CD4-positive, alpha-beta T cell (primary cell): ENCODE measurements at regions not wholly inside any gene's neighbourhood (a gene's known extent, or its start where the extent isn't known, plus 50 kb on each side); places are given as distances from the start of the nearest gene placed in this dataset.

Experiments
- ATAC-seq: fragments of 200-7000 bp; cut with Tn5 transposase; one replicate; pipeline ENCODE4 v1.10.0; 2022; ENCODE audit warnings: mild to moderate bottlenecking; ENCODE audit not compliant: poor library complexity
- CTCF ChIA-PET: fragments of 350-600 bp; sonication (Branson Sonifier 250); formaldehyde crosslinking; loops from one replicate; lab custom pipeline; 2021; ENCODE audit warnings: antibody characterized with exemption, inconsistent platforms; lab: Charles Lee
- POLR2A ChIA-PET: fragments of 350-600 bp; sonication (Branson Sonifier 250); formaldehyde crosslinking; loops from one replicate; lab custom pipeline; 2021; ENCODE audit warnings: antibody characterized with exemption, inconsistent platforms; lab: Charles Lee
- DNase-seq, 14 experiments: peaks; one replicate each; pipeline ENCODE4 v3.0.0-alpha.2; 2013 to 2020; ENCODE audit warnings: mixed read lengths in 2 of 14
- H3K27ac ChIP-seq, 2 donors: one replicate each; pipeline versions ENCODE4 v1.5.1 to v1.7.0; 2013; ENCODE audit warnings: low read length in 2 of 2, low read depth in 1 of 2, mild to moderate bottlenecking in 1 of 2
- H3K27me3 ChIP-seq, 2 experiments: 1 replicate in 1 of 2; 2 replicates in 1 of 2; pipeline versions ENCODE4 v1.6.1 to v1.7.0; 2013; ENCODE audit warnings: low read length in 2 of 2, control low read depth in 1 of 2, mild to moderate bottlenecking in 1 of 2, moderate library complexity in 1 of 2; ENCODE audit not compliant: insufficient read depth in 2 of 2, control insufficient read depth in 1 of 2
- H3K36me3 ChIP-seq: one replicate; pipeline ENCODE4 v1.6.1; 2013; ENCODE audit warnings: low read length, control low read depth; ENCODE audit not compliant: insufficient read depth
- H3K4me1 ChIP-seq: one replicate; pipeline ENCODE4 v1.6.1; 2013; ENCODE audit warnings: low read length, control low read depth; ENCODE audit not compliant: insufficient read depth
- H3K4me3 ChIP-seq: one replicate; pipeline ENCODE4 v1.5.1; 2013; ENCODE audit warnings: mild to moderate bottlenecking, low read length, moderate library complexity
- H3K9me3 ChIP-seq, 2 experiments: 1 replicate in 1 of 2; 2 replicates in 1 of 2; pipeline versions ENCODE4 v1.6.1 to v1.7.0; 2013; ENCODE audit warnings: low read length in 2 of 2, mild to moderate bottlenecking in 2 of 2, control low read depth in 1 of 2, moderate library complexity in 1 of 2; ENCODE audit not compliant: control insufficient read depth in 1 of 2, insufficient read depth in 1 of 2
- H3K27ac Mint-ChIP-seq: one replicate; pipeline ENCODE4 v1.8.0; 2020; ENCODE audit warnings: mixed read lengths
- H3K27me3 Mint-ChIP-seq: one replicate; pipeline ENCODE4 v1.8.0; 2021; ENCODE audit warnings: mixed read lengths
- H3K36me3 Mint-ChIP-seq: one replicate; pipeline ENCODE4 v1.8.0; 2021; ENCODE audit warnings: low read depth, mixed read lengths
- H3K4me1 Mint-ChIP-seq: one replicate; pipeline ENCODE4 v1.8.0; 2021; ENCODE audit warnings: low read depth, mixed read lengths
- H3K4me3 Mint-ChIP-seq: one replicate; pipeline ENCODE4 v1.8.0; 2020; ENCODE audit warnings: mild to moderate bottlenecking, mixed read lengths
- H3K9me3 Mint-ChIP-seq: one replicate; pipeline ENCODE4 v1.8.0; 2020; ENCODE audit warnings: mixed read lengths
- intact Hi-C, 2 experiments: fragments of 100-400 bp; cut with DNase I in 1 of 2; cut with micrococcal nuclease in 1 of 2; formaldehyde crosslinking; loops; one replicate each; pipeline versions ENCODE4 v1.15.1 to v1.9.0; 2023 to 2025; cut with DNase I, micrococcal nuclease
- TF ChIP-seq, protein P1 (sequence below): fragments of 200-600 bp; IDR thresholded peaks from one replicate; pipeline ENCODE4 v1.8.0; 2022; ENCODE audit warnings: antibody characterized with exemption, mild to moderate bottlenecking

DNA sequence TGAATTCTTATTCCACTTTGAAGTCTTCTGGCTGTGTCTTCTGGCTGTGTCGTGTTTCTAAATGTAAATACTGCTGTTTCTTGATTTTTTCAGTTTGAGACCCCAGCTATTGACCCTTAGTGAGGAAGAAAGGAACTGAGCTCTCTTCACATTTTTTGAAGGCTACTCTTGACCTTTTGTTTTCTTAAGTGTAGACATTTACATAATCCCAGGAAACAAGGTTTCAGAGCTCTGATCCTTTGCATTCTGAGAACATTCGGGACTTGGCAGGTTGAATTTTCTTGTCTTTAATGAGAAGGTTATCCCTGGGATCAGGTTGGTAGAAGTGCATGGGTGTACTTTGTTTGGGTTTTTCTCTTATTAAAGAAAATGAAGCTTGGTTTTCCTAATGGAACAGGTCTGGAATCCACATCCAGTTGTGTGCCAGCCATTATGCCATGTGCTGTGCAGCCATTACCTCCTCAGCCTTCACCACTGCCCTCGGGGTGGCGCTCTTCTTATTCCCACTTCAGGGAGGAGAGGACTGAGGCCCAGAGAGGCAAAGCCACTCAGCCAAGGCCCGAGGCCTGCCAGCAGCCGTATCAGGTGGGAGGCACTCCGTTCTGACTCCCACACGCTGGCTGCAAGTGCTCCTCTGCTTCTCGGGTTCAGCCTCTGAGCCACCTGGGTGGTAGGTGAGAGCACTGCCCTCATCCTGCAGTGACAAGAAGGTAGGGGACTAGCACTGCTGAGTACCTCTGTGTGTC, 120.9 kb downstream of the BEGAIN start:
- POLR2A ChIA-PET: no interaction called here

DNA sequence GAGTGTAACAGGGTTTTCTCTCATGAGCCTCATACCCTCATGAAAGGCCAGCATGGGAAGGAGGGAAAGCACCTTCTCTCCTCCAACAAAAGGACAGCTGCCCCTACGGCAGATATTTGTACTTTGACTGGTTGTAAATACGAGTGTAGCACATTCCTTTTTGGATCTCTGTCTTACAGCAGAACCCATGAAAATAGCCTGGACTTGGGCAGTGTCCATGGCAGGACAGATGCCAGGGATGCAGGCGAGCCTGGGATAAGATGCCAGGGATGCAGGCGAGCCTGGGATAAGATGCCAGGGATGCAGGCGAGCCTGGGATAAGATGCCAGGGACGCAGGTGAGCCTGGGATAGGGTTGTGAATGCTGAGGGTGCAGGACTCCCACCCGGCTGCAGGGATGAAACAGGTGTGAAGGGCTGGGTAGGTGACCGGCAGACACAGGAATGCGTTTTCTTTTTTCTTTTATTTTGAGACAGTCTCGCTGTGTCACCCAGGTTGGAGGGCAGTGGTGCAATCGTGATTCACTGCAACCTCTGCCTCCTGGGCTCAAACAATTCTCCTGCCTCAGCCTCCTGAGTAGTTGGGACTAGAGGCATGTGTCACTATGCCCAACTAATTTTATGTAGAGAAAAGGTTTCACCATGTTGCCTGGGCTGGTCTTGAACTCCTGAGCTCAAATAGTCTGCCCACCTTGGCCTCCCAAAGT, 120.0 kb downstream of the BEGAIN start:
- TF ChIP-seq, protein P1, sequence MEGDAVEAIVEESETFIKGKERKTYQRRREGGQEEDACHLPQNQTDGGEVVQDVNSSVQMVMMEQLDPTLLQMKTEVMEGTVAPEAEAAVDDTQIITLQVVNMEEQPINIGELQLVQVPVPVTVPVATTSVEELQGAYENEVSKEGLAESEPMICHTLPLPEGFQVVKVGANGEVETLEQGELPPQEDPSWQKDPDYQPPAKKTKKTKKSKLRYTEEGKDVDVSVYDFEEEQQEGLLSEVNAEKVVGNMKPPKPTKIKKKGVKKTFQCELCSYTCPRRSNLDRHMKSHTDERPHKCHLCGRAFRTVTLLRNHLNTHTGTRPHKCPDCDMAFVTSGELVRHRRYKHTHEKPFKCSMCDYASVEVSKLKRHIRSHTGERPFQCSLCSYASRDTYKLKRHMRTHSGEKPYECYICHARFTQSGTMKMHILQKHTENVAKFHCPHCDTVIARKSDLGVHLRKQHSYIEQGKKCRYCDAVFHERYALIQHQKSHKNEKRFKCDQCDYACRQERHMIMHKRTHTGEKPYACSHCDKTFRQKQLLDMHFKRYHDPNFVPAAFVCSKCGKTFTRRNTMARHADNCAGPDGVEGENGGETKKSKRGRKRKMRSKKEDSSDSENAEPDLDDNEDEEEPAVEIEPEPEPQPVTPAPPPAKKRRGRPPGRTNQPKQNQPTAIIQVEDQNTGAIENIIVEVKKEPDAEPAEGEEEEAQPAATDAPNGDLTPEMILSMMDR: no peak
- H3K4me3 Mint-ChIP-seq: no peak overlapping the region
- intact Hi-C loops: no loop called here
- no peak for ATAC-seq
- Histone ChIP-seq H3K36me3 (no peaks in the 10 kb centered on the region), H3K9me3 (no peaks in the 10 kb centered on the region), H3K4me1 (no peaks in the 10 kb centered on the region), H3K4me3 (no peak overlapping the region), H3K27me3 (no peaks in the 10 kb centered on the region), H3K27ac (no peak overlapping the region)
- no peaks in the 10 kb centered on the region for H3K9me3 Mint-ChIP-seq
- DNase-seq: no peak
- H3K36me3 Mint-ChIP-seq: peaks cover 9% of the 10 kb centered on the region
- no peak overlapping the region for H3K27ac Mint-ChIP-seq
- H3K27me3 Mint-ChIP-seq: no peaks in the 10 kb centered on the region
- ChIA-PET CTCF (no interaction called here), POLR2A (no interaction called here)
- no peaks in the 10 kb centered on the region for H3K4me1 Mint-ChIP-seq

More for the DNA sequence above, 120.9 kb downstream of the BEGAIN start:
- Histone ChIP-seq H3K27ac (no peak overlapping the region), H3K4me1 (no peaks in the 10 kb centered on the region), H3K4me3 (no peak overlapping the region), H3K36me3 (no peaks in the 10 kb centered on the region), H3K27me3 (no peaks in the 10 kb centered on the region), H3K9me3 (no peaks in the 10 kb centered on the region)
- Mint-ChIP-seq H3K4me1 (no peaks in the 10 kb centered on the region), H3K4me3 (no peak overlapping the region), H3K27ac (no peak overlapping the region), H3K9me3 (no peaks in the 10 kb centered on the region), H3K27me3 (no peaks in the 10 kb centered on the region), H3K36me3 (peaks cover 9% of the 10 kb centered on the region)
- CTCF ChIA-PET: no interaction called here
- DNase-seq (no peak), ATAC-seq (no peak)
- intact Hi-C loops: no loop called here
- TF ChIP-seq, protein P1: no peak

DNA sequence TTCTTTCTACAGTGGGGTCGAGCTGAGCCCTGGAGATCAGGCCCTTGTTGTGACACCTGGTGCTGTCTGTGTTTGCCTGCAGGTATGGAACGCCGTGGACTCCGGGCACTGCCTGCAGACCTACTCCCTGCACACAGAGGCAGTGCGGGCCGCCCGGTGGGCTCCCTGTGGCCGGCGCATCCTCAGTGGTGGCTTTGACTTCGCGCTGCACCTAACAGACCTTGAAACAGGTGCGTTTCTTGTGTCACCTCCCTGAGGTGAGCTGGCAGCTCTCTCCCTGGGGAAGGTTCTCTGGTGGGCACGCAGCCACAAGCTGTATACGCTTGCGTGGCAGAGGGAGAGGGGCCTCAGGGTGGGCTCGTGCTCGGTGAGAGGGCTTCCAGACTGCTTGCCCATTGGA, 119.3 kb downstream of the BEGAIN start:
- no peak overlapping the region for H3K4me3 ChIP-seq
- DNase-seq (no peak), ATAC-seq (no peak)
- no peaks in the 10 kb centered on the region for H3K4me1 ChIP-seq
- H3K36me3 ChIP-seq: no peaks in the 10 kb centered on the region
- no peaks in the 10 kb centered on the region for H3K4me1 Mint-ChIP-seq
- no peaks in the 10 kb centered on the region for H3K27me3 ChIP-seq
- CTCF ChIA-PET: no interaction called here
- H3K4me3 Mint-ChIP-seq: no peak overlapping the region
- H3K27ac Mint-ChIP-seq: no peak overlapping the region
- POLR2A ChIA-PET: no interaction called here
- H3K27me3 Mint-ChIP-seq: no peaks in the 10 kb centered on the region
- no peaks in the 10 kb centered on the region for H3K9me3 Mint-ChIP-seq
- TF ChIP-seq, protein P1: no peak
- H3K9me3 ChIP-seq: no peaks in the 10 kb centered on the region
- no peak overlapping the region for H3K27ac ChIP-seq
- intact Hi-C loops: no loop called here
- peaks cover 9% of the 10 kb centered on the region for H3K36me3 Mint-ChIP-seq
